ENCODE measurements at regions not wholly inside any gene's neighbourhood (a gene's known extent, or its start where the extent isn't known, plus 50 kb on each side); places are given as distances from the start of the nearest gene placed in this dataset.

- DNase-seq (ENCODE audit: low read depth) = no peak
Observed at GRCh38 chr5:50964746-50965653, 298.6 kb downstream of the PARP8 start.

GRCh38 chr5:50965654-50966375 is 299.4 kb downstream of the PARP8 start:
- DNase-seq (ENCODE audit: low read depth) = no peak

GRCh38 chr5:50967009-50967562 is 300.6 kb downstream of the PARP8 start:
- DNase-seq (ENCODE audit: low read depth) = no peak

- DNase-seq (ENCODE audit: low read depth) = no peak
Observed at GRCh38 chr5:50967563-50968355, 301.3 kb downstream of the PARP8 start.

GRCh38 chr5:50968356-50969149 is 302.1 kb downstream of the PARP8 start:
- no peak for DNase-seq (ENCODE audit: low read depth)

- DNase-seq (ENCODE audit: low read depth) = no peak
Observed at GRCh38 chr5:50969151-50970031, 303.0 kb downstream of the PARP8 start.

GRCh38 chr5:50975840-50976239 is 309.4 kb downstream of the PARP8 start:
- DNase-seq (ENCODE audit: low read depth) = no peak

- DNase-seq (ENCODE audit: low read depth) = no peak
Observed at GRCh38 chr5:50978924-50979323, 312.5 kb downstream of the PARP8 start.

- DNase-seq (ENCODE audit: low read depth) = no peak
Observed at GRCh38 chr5:50984640-50985039, 318.2 kb downstream of the PARP8 start.

GRCh38 chr5:50990296-50990924 is 324.0 kb downstream of the PARP8 start:
- no peak for DNase-seq (ENCODE audit: low read depth)

- no peak for DNase-seq (ENCODE audit: low read depth)
Observed at GRCh38 chr5:50995285-50995942, 329.0 kb downstream of the PARP8 start.

GRCh38 chr5:51001227-51001923 is 334.9 kb downstream of the PARP8 start:
- no peak for DNase-seq (ENCODE audit: low read depth)

GRCh38 chr5:51002368-51002767 is 335.9 kb downstream of the PARP8 start:
- DNase-seq (ENCODE audit: low read depth) = no peak

- no peak for DNase-seq (ENCODE audit: low read depth)
Observed at GRCh38 chr5:51013036-51013435, 346.6 kb downstream of the PARP8 start.

GRCh38 chr5:51018423-51018822 is 352.0 kb downstream of the PARP8 start:
- no peak for DNase-seq (ENCODE audit: low read depth)

- DNase-seq (ENCODE audit: low read depth) = no peak
Observed at GRCh38 chr5:51024263-51024662, 357.8 kb downstream of the PARP8 start.

- DNase-seq (ENCODE audit: low read depth) = no peak
Observed at GRCh38 chr5:51027271-51027670, 356.0 kb upstream of the ISL1 start.

- no peak for DNase-seq (ENCODE audit: low read depth)
Observed at GRCh38 chr5:51028394-51028793, 354.9 kb upstream of the ISL1 start.

- DNase-seq (ENCODE audit: low read depth) = no peak
Observed at GRCh38 chr5:51033215-51033614, 350.0 kb upstream of the ISL1 start.
